K562 (cell line): ENCODE measurements at regions not wholly inside any gene's neighbourhood (a gene's known extent, or its start where the extent isn't known, plus 50 kb on each side); places are given as distances from the start of the nearest gene placed in this dataset.

Experiments used
- ATAC-seq: fragments of 200-7000 bp; cut with Tn5 transposase; 3 replicates; pipeline ENCODE4 v1.9.1; 2020; ENCODE audit warnings: moderate library complexity
- BruUV-seq: library from RNA; stranded (reverse); fragments of 400-500 nt; replicated peaks from 2 replicates; lab custom pipeline; 2021; lab: Mats Ljungman, UMichigan
- CTCF ChIA-PET: fragments of 300-600 bp; formaldehyde crosslinking; extraction: SDS; loops from one replicate; lab custom pipeline; 2021; ENCODE audit warnings: low intra/inter-chr PET ratio; lab: Yijun Ruan, JAX
- POLR2A ChIA-PET: fragments of 300-600, 350-650 bp; sonication (Branson Sonifier 250); formaldehyde crosslinking; extraction: SDS; loops from one replicate; lab custom pipeline; 2021; ENCODE audit warnings: antibody characterized with exemption, inconsistent platforms; lab: Yijun Ruan, JAX
- DNase-seq, 4 experiments: peaks; one replicate each; pipeline versions ENCODE4 v3.0.0 to v3.0.0-alpha.2; 2011 to 2018; ENCODE audit warnings: low spot score in 3 of 4, mixed read lengths in 3 of 4; ENCODE audit errors: extremely low read depth in 1 of 4
- FAIRE-seq: peaks from 2 replicates; lab custom pipeline; 2011; peaks lifted over from hg19 to GRCh38; lab: Jason Lieb, UNC
- H2AFZ ChIP-seq: 2 replicates; pipeline ENCODE4 v1.6.0; 2011; ENCODE audit warnings: low read depth, low read length, control low read depth, inconsistent platforms
- H3K27ac ChIP-seq: fragments of 200-600 bp; 3 replicates; pipeline ENCODE4 v1.8.0; 2011; ENCODE audit warnings: low read depth, mild to moderate bottlenecking, control low read depth, inconsistent platforms, low read length, moderate library complexity, mixed read lengths; ENCODE audit errors: extremely low read depth
- H3K27me3 ChIP-seq, 2 experiments: fragments of 300-600 bp in 1 of 2; 2 replicates in 1 of 2; 3 replicates in 1 of 2; pipeline versions ENCODE4 v1.6.0 to v1.8.0; 2011; ENCODE audit warnings: inconsistent platforms in 2 of 2, low read length in 2 of 2, mild to moderate bottlenecking in 1 of 2, mixed read lengths in 1 of 2, moderate library complexity in 1 of 2; ENCODE audit not compliant: control insufficient read depth in 2 of 2, insufficient read depth in 2 of 2
- H3K36me3 ChIP-seq: fragments of 300-600 bp; 3 replicates; pipeline ENCODE4 v1.8.0; 2011; ENCODE audit warnings: mild to moderate bottlenecking, low read length, inconsistent platforms; ENCODE audit not compliant: control insufficient read depth, insufficient read depth
- H3K4me1 ChIP-seq, 2 experiments: fragments of 200-600 bp in 1 of 2; replicated peaks in 1 of 2; 2 replicates in 1 of 2; 3 replicates in 1 of 2; pipeline versions ENCODE4 v1.5.1 to v1.8.0; 2011; ENCODE audit warnings: inconsistent platforms in 2 of 2, low read length in 2 of 2, mild to moderate bottlenecking in 1 of 2, mixed read lengths in 1 of 2, moderate library complexity in 1 of 2; ENCODE audit not compliant: control insufficient read depth in 2 of 2, insufficient read depth in 2 of 2
- H3K4me2 ChIP-seq: 2 replicates; pipeline ENCODE4 v1.6.1; 2011; ENCODE audit warnings: low read length, control low read depth, inconsistent platforms, mixed read lengths; ENCODE audit not compliant: insufficient read depth
- H3K4me3 ChIP-seq: fragments of 200-600 bp; sonication (generic), shearing (Covaris generic); 2 replicates; pipeline ENCODE4 v1.5.1; 2016; ENCODE audit warnings: control low read depth, inconsistent platforms
- H3K79me2 ChIP-seq: fragments of 200-600 bp; 3 replicates; pipeline ENCODE4 v1.8.0; 2011; ENCODE audit warnings: low read length, inconsistent platforms; ENCODE audit not compliant: control insufficient read depth, insufficient read depth
- H3K9ac ChIP-seq, 2 experiments: 2 replicates each; pipeline versions ENCODE4 v1.6.0 to v1.6.1; 2011; ENCODE audit warnings: low read depth in 2 of 2, low read length in 2 of 2, control low read depth in 1 of 2, inconsistent platforms in 1 of 2, mild to moderate bottlenecking in 1 of 2, mixed read lengths in 1 of 2; ENCODE audit not compliant: insufficient read depth in 1 of 2
- H3K9me1 ChIP-seq: one replicate; pipeline ENCODE4 v1.6.0; 2011; ENCODE audit warnings: inconsistent platforms, mild to moderate bottlenecking, low read length, moderate library complexity; ENCODE audit not compliant: control insufficient read depth, insufficient read depth
- H3K9me3 ChIP-seq: replicated peaks from 2 replicates; pipeline ENCODE4 v1.5.1; 2011; ENCODE audit warnings: low read depth, low read length, inconsistent platforms; ENCODE audit not compliant: control insufficient read depth, insufficient read depth
- H4K20me1 ChIP-seq: replicated peaks from 2 replicates; pipeline ENCODE4 v1.6.1; 2011; ENCODE audit warnings: low read length, inconsistent platforms, mixed read lengths; ENCODE audit not compliant: control insufficient read depth, insufficient read depth
- CC2D1A ChIP-seq: fragments of 450-650 bp; IDR thresholded peaks from 2 replicates; pipeline ENCODE4 v1.6.1; 2017; ENCODE audit warnings: mild to moderate bottlenecking
- FOXK2 ChIP-seq, 2 experiments: fragments of 450-650 bp; IDR thresholded peaks in 1 of 2; conservative IDR thresholded peaks in 1 of 2; 2 replicates each; pipeline ENCODE4 v1.6.1; 2016; ENCODE audit warnings: low read depth in 2 of 2, mild to moderate bottlenecking in 1 of 2
- KLF16 ChIP-seq: IDR thresholded peaks from 2 replicates; pipeline ENCODE4 v1.6.1; 2016; ENCODE audit warnings: antibody characterized with exemption
- MCM5 ChIP-seq: fragments of 450-650 bp; IDR thresholded peaks from 2 replicates; pipeline ENCODE4 v1.6.1; 2016; ENCODE audit warnings: low read depth
- PHB ChIP-seq: fragments of 250-450 bp; sonication (Bioruptor Pico); IDR thresholded peaks from 2 replicates; pipeline ENCODE4 v1.5.0; 2021
- POLR3A ChIP-seq: IDR thresholded peaks from 2 replicates; pipeline ENCODE4 v1.6.1; 2011; ENCODE audit warnings: borderline replicate concordance, mild to moderate bottlenecking, moderate library complexity; ENCODE audit not compliant: insufficient read length, insufficient read depth; ENCODE audit errors: extremely low read depth
- TRIM25 ChIP-seq: fragments of 450-650 bp; IDR thresholded peaks from 2 replicates; pipeline ENCODE4 v1.7.0; 2016; ENCODE audit warnings: borderline replicate concordance
- ZFP30 ChIP-seq: fragments of 250-450 bp; sonication (Bioruptor Pico); IDR thresholded peaks from 2 replicates; pipeline ENCODE4 v1.8.0; 2022; ENCODE audit warnings: moderate library complexity, mild to moderate bottlenecking, inconsistent platforms, borderline replicate concordance
- ZNF24 ChIP-seq: fragments of 450-650 bp; IDR thresholded peaks from 2 replicates; pipeline ENCODE4 v1.6.1; 2016
- ZNF354B ChIP-seq: fragments of 250-450 bp; sonication (Bioruptor Pico); IDR thresholded peaks from 2 replicates; pipeline ENCODE4 v1.4.0; 2020
- WGBS: fragments of 100-300 bp; shearing (Covaris generic); methylation state at CpG from one replicate; pipeline ENCODE4 v1.1.6; 2016; ENCODE audit warnings: low coverage, mixed read lengths; ENCODE audit not compliant: insufficient coverage; ENCODE audit errors: missing lambda C conversion rate; 5-methylcytosine and 5-hydroxymethylcytosine counted together
- in situ Hi-C: fragments of 300-500 bp; cut with MboI; formaldehyde crosslinking; loops from 4 replicates; pipeline ENCODE4 v1.15.0; 2018; ENCODE audit warnings: inconsistent platforms, mixed read lengths
- intact Hi-C: fragments of 100-400 bp; cut with micrococcal nuclease; formaldehyde crosslinking; loops from 2 replicates; pipeline ENCODE4 v1.14.2; 2022

- Histone ChIP-seq H3K27me3 (no peaks in the 10 kb centered on the region), H3K9ac (no peak overlapping the region), H3K9me1 (no peaks in the 10 kb centered on the region), H3K27ac (no peak overlapping the region), H3K4me1 (no peaks in the 10 kb centered on the region), H2AFZ (no peak overlapping the region), H3K36me3 (no peaks in the 10 kb centered on the region), H3K4me2 (no peak overlapping the region), H4K20me1 (no peaks in the 10 kb centered on the region), H3K4me3 (no peak overlapping the region)
- DNase-seq (no peak), ATAC-seq (no peak), FAIRE-seq (no peak)
- WGBS, result 0% methylated on average over 2 of the region's 2 CpGs
- in situ Hi-C loops, result no loop called here
- no TSS peak for BruUV-seq
- TF ChIP-seq TRIM25, result no peak
- TF ChIP-seq, all 486 proteins: peak for 0
- Histone ChIP-seq H3K9me3 (no peaks in the 10 kb centered on the region), H3K79me2 (no peaks in the 10 kb centered on the region)
- ChIA-PET POLR2A (no interaction called here), CTCF (no interaction called here)
- intact Hi-C loops, result no loop called here
These were observed 242.9 kb upstream of the TRPM3 start for GRCh38 chr9:71364186-71364955.

- Histone ChIP-seq H3K9me1 (no peaks in the 10 kb centered on the region), H3K4me2 (no peak overlapping the region), H3K79me2 (no peaks in the 10 kb centered on the region), H3K9ac (no peak overlapping the region), H3K9me3 (no peaks in the 10 kb centered on the region), H3K36me3 (no peaks in the 10 kb centered on the region), H2AFZ (no peak overlapping the region), H3K4me3 (no peak overlapping the region), H3K27ac (no peak overlapping the region), H4K20me1 (no peaks in the 10 kb centered on the region), H3K27me3 (no peaks in the 10 kb centered on the region), H3K4me1 (no peaks in the 10 kb centered on the region)
- TF ChIP-seq ZNF24, result no peak
- TF ChIP-seq PHB (CRISPR knock-in tag), result no peak
- TF ChIP-seq ZFP30, result no peak
- TF ChIP-seq CC2D1A, result no peak
- TF ChIP-seq KLF16, result no peak
- no peak for TF ChIP-seq POLR3A
- TF ChIP-seq MCM5, result no peak
- TF ChIP-seq FOXK2 (conservative IDR thresholded peaks at IDR 0.05 in 1 of 2, IDR thresholded peaks at IDR 0.05 in 1 of 2; ENCODE audit: low read depth in 2 of 2), result no peak
- no peak for TF ChIP-seq ZNF354B (CRISPR knock-in tag)
- DNase-seq (no peak), ATAC-seq (no peak), FAIRE-seq (no peak)
- in situ Hi-C loops (no loop called here), intact Hi-C loops (no loop called here)
- BruUV-seq, result no TSS peak
- 0% methylated on average over 4 of the region's 4 CpGs for WGBS
- POLR2A ChIA-PET, result no interaction called here
- CTCF ChIA-PET, result no interaction called here
These were observed 242.0 kb upstream of the TRPM3 start for GRCh38 chr9:71363286-71363961.
